ENCODE measurements at regions not wholly inside any gene's neighbourhood (a gene's known extent, or its start where the extent isn't known, plus 50 kb on each side); places are given as distances from the start of the nearest gene placed in this dataset.
"Not testable (repeated sequence)": the region's sequence is repeated elsewhere in the genome, so short reads cannot be mapped to it uniquely, and the experiment has no call there.

DNA sequence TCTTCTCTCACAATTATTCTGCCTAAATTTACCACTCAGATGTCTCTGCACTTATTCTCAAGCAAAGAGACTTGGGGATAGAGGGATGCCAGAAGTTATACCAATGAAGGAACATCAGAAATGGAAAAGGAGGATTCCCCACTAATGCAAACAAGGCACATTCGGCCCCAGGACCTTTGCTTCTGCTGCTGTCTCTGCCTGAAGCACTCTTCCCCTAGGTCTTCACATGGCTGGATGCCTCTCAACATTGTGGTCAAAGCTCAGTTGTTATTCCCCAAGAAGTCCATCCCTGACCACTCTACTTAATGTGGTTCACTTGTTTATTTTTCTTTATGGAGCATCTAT lies 508.7 kb downstream of the DOK5 start:
- in situ Hi-C loops (cut with MboI), result no loop called here
- BruUV-seq (replicated peaks), result no TSS peak
- H3K27ac ChIP-seq (ENCODE audit: control insufficient read depth, insufficient read depth), result no peak overlapping the region
- RAD21 ChIA-PET (ENCODE audit: unreplicated experiment), result interaction anchor here (0.7 to 1.4 kb wide), 4 partner anchors 9 to 190 kb away, joined by 3 to 4 read pairs (median 3); no protein-coding TSS in a partner anchor
- POLR2A ChIA-PET, result interaction anchor here (1.2 kb wide), 1 partner anchor 30 kb away, joined by 3 read pairs; no protein-coding TSS in a partner anchor
- no peaks in the 10 kb centered on the region for H3K36me3 ChIP-seq (ENCODE audit: control insufficient read depth in 2 of 2, insufficient read depth in 2 of 2, low read length in 1 of 2)
- peak; percentile 21 for ATAC-seq
- CTCF ChIA-PET, result interaction anchor here (0.6 to 1.5 kb wide), 4 partner anchors 26 to 584 kb away, joined by 3 to 6 read pairs (median 4); no protein-coding TSS in a partner anchor
- H3K4me1 ChIP-seq (ENCODE audit: control insufficient read depth, insufficient read depth, low read length), result no peaks in the 10 kb centered on the region
- DNase-seq (ENCODE audit: low read depth, low spot score), result no peak
- H3K79me2 ChIP-seq (ENCODE audit: control insufficient read depth, insufficient read depth, low read length), result no peaks in the 10 kb centered on the region
- WGBS (ENCODE audit: insufficient coverage, insufficient replicate concordance, low lambda C conversion rate, missing lambda C conversion rate), result 13% methylated on average over 1 of the region's 1 CpG
- H3K27me3 ChIP-seq (replicated peaks in 1 of 2; ENCODE audit: control insufficient read depth in 2 of 2, insufficient read depth in 2 of 2, low read length in 1 of 2), result no peaks in the 10 kb centered on the region
- FAIRE-seq, result no peak
- no peaks in the 10 kb centered on the region for H4K20me1 ChIP-seq (ENCODE audit: control insufficient read depth, insufficient read depth)
- H3K9me3 ChIP-seq (replicated peaks; ENCODE audit: control insufficient read depth, insufficient read depth, low read length), result no peaks in the 10 kb centered on the region; the same call in 2 of the 3 replicates
- TF ChIP-seq TCF3 (IDR thresholded peaks at IDR 0.05; ENCODE audit: borderline replicate concordance, insufficient read depth, low read depth, low read length) (no peak), SMARCA5 (IDR thresholded peaks at IDR 0.05) (peak; percentile 92)
- SMC1A ChIA-PET (ENCODE audit: uncharacterized antibody, unreplicated experiment), result interaction anchor here (0.7 to 1.5 kb wide), 6 partner anchors 9 to 156 kb away, joined by 3 to 5 read pairs (median 4); no protein-coding TSS in a partner anchor
- intact Hi-C loops (cut with micrococcal nuclease; ENCODE audit: unreplicated experiment), result loop anchor here (5.0 to 10.0 kb wide), 2 partner anchors 283 to 319 kb away; no protein-coding TSS in a partner anchor
- H3K4me3 ChIP-seq, result no peak overlapping the region
- no peak overlapping the region for H3K9ac ChIP-seq (ENCODE audit: control insufficient read depth, insufficient read depth, low read length)
- no peak overlapping the region for H3K4me2 ChIP-seq (ENCODE audit: control insufficient read depth, insufficient read depth)
- H2AFZ ChIP-seq (ENCODE audit: control insufficient read depth, low read depth, low read length), result no peak overlapping the region

DNA sequence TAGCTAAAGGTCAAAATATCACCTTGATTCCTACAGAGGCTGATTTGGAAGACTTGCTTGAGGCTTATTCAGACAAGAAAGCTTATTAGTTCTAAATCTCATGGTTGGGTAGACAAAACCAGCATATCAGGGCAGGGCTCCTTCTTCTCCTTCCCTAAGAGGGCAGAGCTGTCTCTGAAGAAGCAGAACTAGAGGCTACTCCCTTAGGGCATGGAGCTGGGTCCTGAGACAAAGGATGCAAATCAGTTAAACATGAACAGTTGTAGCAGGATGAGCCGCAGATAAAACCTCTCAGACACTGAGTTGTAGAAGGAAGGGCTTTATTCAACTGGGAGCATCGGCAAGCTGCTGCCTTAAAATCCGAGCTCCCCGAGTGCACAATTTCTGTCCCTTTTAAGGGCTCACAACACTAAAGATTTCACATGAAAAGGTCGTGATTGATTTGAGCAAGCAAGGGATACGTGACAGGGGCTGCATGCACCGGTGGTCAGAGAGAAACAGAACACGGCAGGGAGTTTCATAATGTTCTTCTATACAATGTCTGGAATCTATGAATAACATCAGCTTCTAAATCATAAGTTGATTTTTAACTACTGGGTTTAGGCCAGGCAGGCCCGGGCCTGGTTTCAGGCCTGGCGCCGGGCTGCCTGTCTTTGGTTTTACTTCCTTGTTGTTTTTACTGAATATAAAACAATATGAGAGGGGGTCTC lies 508.2 kb downstream of the DOK5 start:
- H2AFZ ChIP-seq (ENCODE audit: control insufficient read depth, low read depth, low read length); H3K27ac ChIP-seq (ENCODE audit: control insufficient read depth, insufficient read depth); H3K79me2 ChIP-seq (ENCODE audit: control insufficient read depth, insufficient read depth, low read length); H3K9ac ChIP-seq (ENCODE audit: control insufficient read depth, insufficient read depth, low read length); H3K36me3 ChIP-seq (ENCODE audit: control insufficient read depth in 2 of 2, insufficient read depth in 2 of 2, low read length in 1 of 2); H3K4me3 ChIP-seq; H4K20me1 ChIP-seq (ENCODE audit: control insufficient read depth, insufficient read depth); H3K9me3 ChIP-seq (replicated peaks; ENCODE audit: control insufficient read depth, insufficient read depth, low read length); in situ Hi-C loops (cut with MboI); H3K27me3 ChIP-seq (replicated peaks in 1 of 2; ENCODE audit: control insufficient read depth in 2 of 2, insufficient read depth in 2 of 2, low read length in 1 of 2); BruUV-seq (replicated peaks); H3K4me2 ChIP-seq (ENCODE audit: control insufficient read depth, insufficient read depth); H3K4me1 ChIP-seq (ENCODE audit: control insufficient read depth, insufficient read depth, low read length): not testable (repeated sequence)
- 38% methylated on average over 11 of the region's 11 CpGs for WGBS (ENCODE audit: insufficient coverage, insufficient replicate concordance, low lambda C conversion rate, missing lambda C conversion rate)
- TF ChIP-seq IKZF2 (IDR thresholded peaks at IDR 0.05), result peak in 1 of 2 experiments; percentile 19; a peak in 1 of 4 replicates
- TF ChIP-seq, protein P1, sequence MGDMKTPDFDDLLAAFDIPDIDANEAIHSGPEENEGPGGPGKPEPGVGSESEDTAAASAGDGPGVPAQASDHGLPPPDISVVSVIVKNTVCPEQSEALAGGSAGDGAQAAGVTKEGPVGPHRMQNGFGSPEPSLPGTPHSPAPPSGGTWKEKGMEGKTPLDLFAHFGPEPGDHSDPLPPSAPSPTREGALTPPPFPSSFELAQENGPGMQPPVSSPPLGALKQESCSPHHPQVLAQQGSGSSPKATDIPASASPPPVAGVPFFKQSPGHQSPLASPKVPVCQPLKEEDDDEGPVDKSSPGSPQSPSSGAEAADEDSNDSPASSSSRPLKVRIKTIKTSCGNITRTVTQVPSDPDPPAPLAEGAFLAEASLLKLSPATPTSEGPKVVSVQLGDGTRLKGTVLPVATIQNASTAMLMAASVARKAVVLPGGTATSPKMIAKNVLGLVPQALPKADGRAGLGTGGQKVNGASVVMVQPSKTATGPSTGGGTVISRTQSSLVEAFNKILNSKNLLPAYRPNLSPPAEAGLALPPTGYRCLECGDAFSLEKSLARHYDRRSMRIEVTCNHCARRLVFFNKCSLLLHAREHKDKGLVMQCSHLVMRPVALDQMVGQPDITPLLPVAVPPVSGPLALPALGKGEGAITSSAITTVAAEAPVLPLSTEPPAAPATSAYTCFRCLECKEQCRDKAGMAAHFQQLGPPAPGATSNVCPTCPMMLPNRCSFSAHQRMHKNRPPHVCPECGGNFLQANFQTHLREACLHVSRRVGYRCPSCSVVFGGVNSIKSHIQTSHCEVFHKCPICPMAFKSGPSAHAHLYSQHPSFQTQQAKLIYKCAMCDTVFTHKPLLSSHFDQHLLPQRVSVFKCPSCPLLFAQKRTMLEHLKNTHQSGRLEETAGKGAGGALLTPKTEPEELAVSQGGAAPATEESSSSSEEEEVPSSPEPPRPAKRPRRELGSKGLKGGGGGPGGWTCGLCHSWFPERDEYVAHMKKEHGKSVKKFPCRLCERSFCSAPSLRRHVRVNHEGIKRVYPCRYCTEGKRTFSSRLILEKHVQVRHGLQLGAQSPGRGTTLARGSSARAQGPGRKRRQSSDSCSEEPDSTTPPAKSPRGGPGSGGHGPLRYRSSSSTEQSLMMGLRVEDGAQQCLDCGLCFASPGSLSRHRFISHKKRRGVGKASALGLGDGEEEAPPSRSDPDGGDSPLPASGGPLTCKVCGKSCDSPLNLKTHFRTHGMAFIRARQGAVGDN (IDR thresholded peaks at IDR 0.05), result 0 out of 2 replicates have a peak, but pooled peaks have one; percentile 14
- intact Hi-C loops (cut with micrococcal nuclease; ENCODE audit: unreplicated experiment), result loop anchor here (2.0 to 10.0 kb wide), 4 partner anchors 73 to 319 kb away; no protein-coding TSS in a partner anchor
- SMC1A ChIA-PET (ENCODE audit: uncharacterized antibody, unreplicated experiment), result interaction anchor here (0.5 to 1.5 kb wide), 12 partner anchors 8 to 800 kb away, joined by 3 to 5 read pairs (median 3); no protein-coding TSS in a partner anchor
- CTCF ChIA-PET, result interaction anchor here (0.9 to 1.5 kb wide), 6 partner anchors 25 to 157 kb away, joined by 3 to 6 read pairs (median 4); no protein-coding TSS in a partner anchor
- peak; percentile 77 for ATAC-seq
- RAD21 ChIA-PET (ENCODE audit: unreplicated experiment), result interaction anchor here (0.6 to 1.4 kb wide), 12 partner anchors 10 to 1592 kb away, joined by 3 to 6 read pairs (median 3); no protein-coding TSS in a partner anchor
- peak; percentile 31 for DNase-seq (ENCODE audit: low read depth, low spot score)
- peak; percentile 27 for FAIRE-seq
- POLR2A ChIA-PET, result interaction anchor here (1.2 kb wide), 1 partner anchor 30 kb away, joined by 3 read pairs; no protein-coding TSS in a partner anchor

All from GM12878 (cell line).